Natural killer cell (primary cell): ENCODE measurements at regions not wholly inside any gene's neighbourhood (a gene's known extent, or its start where the extent isn't known, plus 50 kb on each side); places are given as distances from the start of the nearest gene placed in this dataset.

Experiments used
- ATAC-seq, 3 donors: fragments of 150-1000 bp in 2 of 3; fragments of 200-7000 bp in 1 of 3; cut with Tn5 transposase; 1 replicate in 1 of 3; 2 replicates in 2 of 3; pipeline ENCODE4 v1.10.0; 2021; ENCODE audit warnings: mild to moderate bottlenecking in 2 of 3, moderate library complexity in 2 of 3
- DNase-seq, 2 donors: peaks; one replicate each; pipeline versions ENCODE4 v3.0.0 to v3.0.0-alpha.2; 2013 to 2021; ENCODE audit warnings: mixed read lengths in 1 of 2
- H3K27ac ChIP-seq: one replicate; pipeline ENCODE4 v1.5.1; 2013; ENCODE audit warnings: mild to moderate bottlenecking, low read length
- H3K27me3 ChIP-seq: one replicate; pipeline ENCODE4 v1.6.1; 2013; ENCODE audit warnings: low read length; ENCODE audit not compliant: control insufficient read depth, insufficient read depth
- H3K36me3 ChIP-seq: one replicate; pipeline ENCODE4 v1.6.1; 2013; ENCODE audit warnings: low read length; ENCODE audit not compliant: control insufficient read depth, insufficient read depth
- H3K4me1 ChIP-seq: one replicate; pipeline ENCODE4 v1.6.1; 2013; ENCODE audit warnings: low read length; ENCODE audit not compliant: control insufficient read depth, insufficient read depth
- H3K4me3 ChIP-seq: one replicate; pipeline ENCODE4 v1.5.1; 2013; ENCODE audit warnings: low read length
- H3K9me3 ChIP-seq: one replicate; pipeline ENCODE4 v1.6.1; 2013; ENCODE audit warnings: low read length; ENCODE audit not compliant: control insufficient read depth, insufficient read depth
- H3K27ac Mint-ChIP-seq, 2 donors: one replicate each; pipeline ENCODE4 v1.8.0; 2022; ENCODE audit warnings: mild to moderate bottlenecking in 2 of 2, mixed read lengths in 2 of 2, moderate library complexity in 1 of 2
- H3K27me3 Mint-ChIP-seq, 2 donors: one replicate each; pipeline ENCODE4 v1.8.0; 2022; ENCODE audit warnings: low read depth in 2 of 2, mixed read lengths in 2 of 2
- H3K36me3 Mint-ChIP-seq: one replicate; pipeline ENCODE4 v1.8.0; 2022; ENCODE audit warnings: mixed read lengths
- H3K4me1 Mint-ChIP-seq, 2 donors: one replicate each; pipeline ENCODE4 v1.8.0; 2022; ENCODE audit warnings: mixed read lengths in 2 of 2
- H3K4me3 Mint-ChIP-seq: one replicate; pipeline ENCODE4 v1.8.0; 2022; ENCODE audit warnings: mild to moderate bottlenecking, moderate library complexity, mixed read lengths
- H3K9me3 Mint-ChIP-seq, 2 donors: one replicate each; pipeline ENCODE4 v1.8.0; 2022; ENCODE audit warnings: mixed read lengths in 2 of 2
- WGBS: methylation state at CpG from one replicate; pipeline ENCODE4 v1.1.7; 2013; ENCODE audit warnings: missing lambda C conversion rate; ENCODE audit not compliant: insufficient coverage; 5-methylcytosine and 5-hydroxymethylcytosine counted together
- intact Hi-C: fragments of 100-400 bp; cut with micrococcal nuclease; formaldehyde crosslinking; loops from one replicate; pipeline ENCODE4 v1.14.2; 2022
- TF ChIP-seq, protein P1 (sequence below): fragments of 200-600 bp; IDR thresholded peaks from one replicate; pipeline ENCODE4 v1.8.0; 2022; ENCODE audit warnings: antibody characterized with exemption

DNA sequence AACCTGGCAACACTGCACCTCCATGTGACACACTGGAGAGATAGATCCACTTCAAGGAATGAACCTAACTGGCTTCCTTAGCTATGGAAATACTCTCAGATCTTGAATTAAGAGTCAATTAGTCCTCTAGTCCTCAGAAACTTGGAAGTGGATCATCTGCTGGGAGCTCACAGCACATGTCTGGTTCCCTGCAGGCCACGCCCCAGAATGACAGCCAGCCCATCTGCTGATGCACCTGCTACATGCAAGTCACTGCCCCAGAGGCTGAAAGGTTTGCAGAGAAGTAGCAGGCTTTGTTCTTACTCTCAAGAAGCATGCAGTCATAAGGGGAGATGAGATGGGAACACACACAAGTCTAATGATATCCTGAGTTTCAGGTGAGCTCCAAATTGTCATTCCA lies 275.9 kb downstream of the SKAP2 start:
- Mint-ChIP-seq H3K4me3 (no peak overlapping the region), H3K36me3 (no peaks in the 10 kb centered on the region), H3K9me3 (no peaks in the 10 kb centered on the region), H3K4me1 (no peaks in the 10 kb centered on the region), H3K27ac (no peak overlapping the region), H3K27me3 (peaks cover 8 to 32% of the 10 kb centered on the region in 2 donors)
- DNase-seq (no peak), ATAC-seq (no peak)
- Histone ChIP-seq H3K27ac (no peak overlapping the region), H3K9me3 (no peaks in the 10 kb centered on the region), H3K4me3 (no peak overlapping the region), H3K27me3 (no peaks in the 10 kb centered on the region), H3K36me3 (no peaks in the 10 kb centered on the region), H3K4me1 (no peaks in the 10 kb centered on the region)
- WGBS = 85% methylated on average over 1 of the region's 1 CpG
- TF ChIP-seq, protein P1, sequence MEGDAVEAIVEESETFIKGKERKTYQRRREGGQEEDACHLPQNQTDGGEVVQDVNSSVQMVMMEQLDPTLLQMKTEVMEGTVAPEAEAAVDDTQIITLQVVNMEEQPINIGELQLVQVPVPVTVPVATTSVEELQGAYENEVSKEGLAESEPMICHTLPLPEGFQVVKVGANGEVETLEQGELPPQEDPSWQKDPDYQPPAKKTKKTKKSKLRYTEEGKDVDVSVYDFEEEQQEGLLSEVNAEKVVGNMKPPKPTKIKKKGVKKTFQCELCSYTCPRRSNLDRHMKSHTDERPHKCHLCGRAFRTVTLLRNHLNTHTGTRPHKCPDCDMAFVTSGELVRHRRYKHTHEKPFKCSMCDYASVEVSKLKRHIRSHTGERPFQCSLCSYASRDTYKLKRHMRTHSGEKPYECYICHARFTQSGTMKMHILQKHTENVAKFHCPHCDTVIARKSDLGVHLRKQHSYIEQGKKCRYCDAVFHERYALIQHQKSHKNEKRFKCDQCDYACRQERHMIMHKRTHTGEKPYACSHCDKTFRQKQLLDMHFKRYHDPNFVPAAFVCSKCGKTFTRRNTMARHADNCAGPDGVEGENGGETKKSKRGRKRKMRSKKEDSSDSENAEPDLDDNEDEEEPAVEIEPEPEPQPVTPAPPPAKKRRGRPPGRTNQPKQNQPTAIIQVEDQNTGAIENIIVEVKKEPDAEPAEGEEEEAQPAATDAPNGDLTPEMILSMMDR = no peak
- intact Hi-C loops = no loop called here

DNA sequence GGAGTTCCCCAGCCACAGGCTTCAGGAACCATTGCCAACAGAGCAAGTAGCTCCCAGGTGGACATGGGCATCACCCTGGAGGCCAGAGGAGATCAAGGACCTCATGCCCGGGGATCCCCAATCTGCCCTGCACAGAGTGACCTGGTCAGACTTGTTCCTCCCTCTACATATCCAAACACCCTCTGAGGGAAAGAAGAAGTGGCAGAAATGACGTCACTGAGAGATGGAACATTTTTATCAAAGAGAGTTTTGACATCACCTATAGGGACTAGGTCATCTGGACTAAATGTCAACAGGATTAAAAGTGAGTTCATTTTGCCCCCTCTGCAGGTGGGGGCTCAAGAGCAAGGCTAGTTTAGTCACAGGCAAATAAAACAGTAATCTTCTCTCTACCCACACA lies 273.7 kb downstream of the SKAP2 start:
- H3K4me1 Mint-ChIP-seq = no peaks in the 10 kb centered on the region
- no peak overlapping the region for H3K27ac Mint-ChIP-seq
- H3K4me3 Mint-ChIP-seq = no peak overlapping the region
- TF ChIP-seq, protein P1 = no peak
- WGBS = 100% methylated on average over 1 of the region's 2 CpGs
- H3K9me3 Mint-ChIP-seq = no peaks in the 10 kb centered on the region
- H3K27me3 ChIP-seq = no peaks in the 10 kb centered on the region
- DNase-seq (no peak), ATAC-seq (no peak)
- H3K36me3 ChIP-seq = no peaks in the 10 kb centered on the region
- H3K27ac ChIP-seq = no peak overlapping the region
- H3K9me3 ChIP-seq = no peaks in the 10 kb centered on the region
- intact Hi-C loops = no loop called here
- no peaks in the 10 kb centered on the region for H3K4me1 ChIP-seq
- H3K36me3 Mint-ChIP-seq = no peaks in the 10 kb centered on the region
- H3K27me3 Mint-ChIP-seq = peaks cover 8 to 32% of the 10 kb centered on the region in 2 donors
- H3K4me3 ChIP-seq = no peak overlapping the region

DNA sequence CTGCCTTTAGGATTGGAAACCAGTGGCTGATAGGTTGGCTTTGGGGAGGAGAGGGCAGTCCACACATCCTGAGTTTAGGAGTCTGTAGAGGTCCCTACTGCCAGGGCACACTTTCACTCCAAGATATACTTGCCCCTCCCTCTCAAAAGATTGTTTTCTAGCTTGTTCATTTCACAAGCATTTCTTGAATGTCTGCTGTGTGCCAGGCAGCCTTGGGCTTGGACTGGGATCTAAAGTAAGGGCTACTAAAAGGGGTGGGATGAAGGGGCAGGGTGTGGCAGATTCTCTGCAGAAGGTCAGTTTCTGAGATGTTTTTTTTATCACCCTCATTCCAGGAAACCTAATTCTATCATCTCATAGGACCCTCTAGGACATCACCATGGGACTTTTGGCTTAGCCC lies 272.4 kb downstream of the SKAP2 start:
- intact Hi-C loops = no loop called here
- no peaks in the 10 kb centered on the region for H3K4me1 Mint-ChIP-seq
- no peak for DNase-seq
- H3K27ac ChIP-seq = no peak overlapping the region
- ATAC-seq = no peak
- TF ChIP-seq, protein P1 = no peak
- no peak overlapping the region for H3K27ac Mint-ChIP-seq
- H3K4me3 Mint-ChIP-seq = no peak overlapping the region
- H3K27me3 ChIP-seq = no peaks in the 10 kb centered on the region
- no peaks in the 10 kb centered on the region for H3K9me3 ChIP-seq
- H3K4me3 ChIP-seq = no peak overlapping the region
- no peaks in the 10 kb centered on the region for H3K9me3 Mint-ChIP-seq
- no peaks in the 10 kb centered on the region for H3K4me1 ChIP-seq
- no peaks in the 10 kb centered on the region for H3K36me3 Mint-ChIP-seq
- H3K27me3 Mint-ChIP-seq = peaks cover 8 to 26% of the 10 kb centered on the region in 2 donors
- H3K36me3 ChIP-seq = no peaks in the 10 kb centered on the region

DNA sequence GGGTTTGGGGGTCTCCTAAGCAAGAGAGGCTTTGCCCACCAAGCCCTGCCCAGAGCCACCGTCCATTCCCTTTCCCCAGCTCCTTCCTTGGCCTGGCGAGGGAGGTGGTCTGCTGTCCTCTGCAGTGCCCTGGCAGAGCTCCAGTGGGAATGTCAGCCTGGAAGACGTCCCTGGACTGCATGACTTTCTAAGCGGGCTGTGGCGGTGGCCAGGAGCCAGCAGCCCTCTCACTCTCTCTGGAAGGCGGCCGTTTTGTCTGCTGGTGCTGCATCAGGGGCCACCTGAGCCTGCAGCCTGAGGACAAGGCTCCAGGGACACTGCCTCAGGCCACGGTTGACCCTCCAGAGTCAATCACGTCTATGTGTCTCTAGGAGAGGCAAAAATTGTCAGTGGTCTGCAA lies 271.0 kb downstream of the SKAP2 start:
- no peak for DNase-seq
- intact Hi-C loops = no loop called here
- Mint-ChIP-seq H3K9me3 (no peaks in the 10 kb centered on the region), H3K4me1 (no peaks in the 10 kb centered on the region), H3K36me3 (no peaks in the 10 kb centered on the region), H3K27ac (no peak overlapping the region), H3K27me3 (peaks cover 1 to 14% of the 10 kb centered on the region in 2 donors), H3K4me3 (no peak overlapping the region)
- 89% methylated on average over 9 of the region's 9 CpGs for WGBS
- no peaks in the 10 kb centered on the region for H3K27me3 ChIP-seq
- ATAC-seq = no peak
- no peaks in the 10 kb centered on the region for H3K4me1 ChIP-seq
- TF ChIP-seq, protein P1 = no peak
- H3K4me3 ChIP-seq = no peak overlapping the region
- no peaks in the 10 kb centered on the region for H3K9me3 ChIP-seq
- no peak overlapping the region for H3K27ac ChIP-seq
- H3K36me3 ChIP-seq = no peaks in the 10 kb centered on the region
